Astrocyte (in vitro differentiated cells and primary cell): ENCODE measurements at regions not wholly inside any gene's neighbourhood (a gene's known extent, or its start where the extent isn't known, plus 50 kb on each side); places are given as distances from the start of the nearest gene placed in this dataset.

Experiments used
- EZH2 ChIP-seq: IDR thresholded peaks from 2 replicates; pipeline ENCODE4 v1.6.1; 2012; ENCODE audit warnings: mild to moderate bottlenecking, low read length, inconsistent platforms; ENCODE audit not compliant: insufficient read depth
- TF ChIP-seq, protein P1 (sequence below): IDR thresholded peaks from 2 replicates; pipeline ENCODE4 v1.5.1; 2011; ENCODE audit warnings: low read depth, mild to moderate bottlenecking, inconsistent platforms, low read length, moderate library complexity; ENCODE audit not compliant: insufficient read depth

- TF ChIP-seq, protein P1, sequence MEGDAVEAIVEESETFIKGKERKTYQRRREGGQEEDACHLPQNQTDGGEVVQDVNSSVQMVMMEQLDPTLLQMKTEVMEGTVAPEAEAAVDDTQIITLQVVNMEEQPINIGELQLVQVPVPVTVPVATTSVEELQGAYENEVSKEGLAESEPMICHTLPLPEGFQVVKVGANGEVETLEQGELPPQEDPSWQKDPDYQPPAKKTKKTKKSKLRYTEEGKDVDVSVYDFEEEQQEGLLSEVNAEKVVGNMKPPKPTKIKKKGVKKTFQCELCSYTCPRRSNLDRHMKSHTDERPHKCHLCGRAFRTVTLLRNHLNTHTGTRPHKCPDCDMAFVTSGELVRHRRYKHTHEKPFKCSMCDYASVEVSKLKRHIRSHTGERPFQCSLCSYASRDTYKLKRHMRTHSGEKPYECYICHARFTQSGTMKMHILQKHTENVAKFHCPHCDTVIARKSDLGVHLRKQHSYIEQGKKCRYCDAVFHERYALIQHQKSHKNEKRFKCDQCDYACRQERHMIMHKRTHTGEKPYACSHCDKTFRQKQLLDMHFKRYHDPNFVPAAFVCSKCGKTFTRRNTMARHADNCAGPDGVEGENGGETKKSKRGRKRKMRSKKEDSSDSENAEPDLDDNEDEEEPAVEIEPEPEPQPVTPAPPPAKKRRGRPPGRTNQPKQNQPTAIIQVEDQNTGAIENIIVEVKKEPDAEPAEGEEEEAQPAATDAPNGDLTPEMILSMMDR: no peak
- TF ChIP-seq EZH2: no peak
Observed at GRCh38 chr16:7843261-7843660, 510.6 kb downstream of the RBFOX1 start.
